HL-60 (cell line): ENCODE measurements at regions not wholly inside any gene's neighbourhood (a gene's known extent, or its start where the extent isn't known, plus 50 kb on each side); places are given as distances from the start of the nearest gene placed in this dataset.

Experiments used
- DNase-seq, 2 experiments: peaks; one replicate each; pipeline ENCODE4 v3.0.0-alpha.2; 2010 to 2020; ENCODE audit warnings: low read depth in 1 of 2, low spot score in 1 of 2
- H3K27ac ChIP-seq: fragments of 250-450 bp; sonication (Bioruptor Pico); replicated peaks from 2 replicates; pipeline ENCODE4 v1.5.1; 2020; ENCODE audit warnings: mild to moderate bottlenecking, moderate library complexity
- H3K27me3 ChIP-seq: fragments of 250-450 bp; sonication (Bioruptor Pico); 2 replicates; pipeline ENCODE4 v1.5.1; 2021; ENCODE audit warnings: mild to moderate bottlenecking, moderate library complexity; ENCODE audit not compliant: insufficient read depth, poor library complexity, severe bottlenecking
- H3K4me3 ChIP-seq: replicated peaks from 2 replicates; pipeline ENCODE4 v1.5.1; 2011; ENCODE audit warnings: mild to moderate bottlenecking, control low read depth, low read length; ENCODE audit not compliant: insufficient read depth
- CTCF ChIP-seq: IDR thresholded peaks from one replicate; pipeline ENCODE4 v1.5.1; 2011; ENCODE audit warnings: low read length, control low read depth, inconsistent platforms; ENCODE audit not compliant: insufficient read depth
- GABPA ChIP-seq: IDR thresholded peaks from 2 replicates; pipeline ENCODE4 v1.6.1; 2012; ENCODE audit warnings: low read depth
- POLR2AphosphoS5 ChIP-seq: IDR thresholded peaks from 2 replicates; pipeline ENCODE4 v1.6.1; 2012; ENCODE audit warnings: low read depth
- REST ChIP-seq: IDR thresholded peaks from 2 replicates; pipeline ENCODE4 v1.6.1; 2012; ENCODE audit warnings: low read depth; ENCODE audit not compliant: insufficient replicate concordance
- SPI1 ChIP-seq: IDR thresholded peaks from 2 replicates; pipeline ENCODE4 v1.6.1; 2012; ENCODE audit warnings: low read depth, mild to moderate bottlenecking, borderline replicate concordance

- Histone ChIP-seq H3K27ac (no peak overlapping the region), H3K27me3 (no peaks in the 10 kb centered on the region), H3K4me3 (no peak overlapping the region)
- no peak for DNase-seq
- TF ChIP-seq REST, result no peak
- no peak for TF ChIP-seq GABPA
- TF ChIP-seq CTCF, result no peak
- no peak for TF ChIP-seq POLR2AphosphoS5
- no peak for TF ChIP-seq SPI1
These were observed 856.1 kb downstream of the TECRL start for GRCh38 chr4:63553123-63553522.

- no peak for DNase-seq
- Histone ChIP-seq H3K27ac (no peak overlapping the region), H3K4me3 (no peak overlapping the region), H3K27me3 (no peaks in the 10 kb centered on the region)
- no peak for TF ChIP-seq REST
- no peak for TF ChIP-seq GABPA
- no peak for TF ChIP-seq POLR2AphosphoS5
- TF ChIP-seq SPI1, result no peak
- no peak for TF ChIP-seq CTCF
These were observed 867.4 kb downstream of the TECRL start for GRCh38 chr4:63541828-63542227.

GRCh38 chr4:63529581-63530337, 879.5 kb downstream of the TECRL start:
- Histone ChIP-seq H3K27ac (no peak overlapping the region), H3K4me3 (no peak overlapping the region), H3K27me3 (no peaks in the 10 kb centered on the region)
- no peak for DNase-seq
- TF ChIP-seq POLR2AphosphoS5, result no peak
- no peak for TF ChIP-seq GABPA
- TF ChIP-seq SPI1, result no peak
- TF ChIP-seq CTCF, result no peak
- TF ChIP-seq REST, result no peak
